22Rv1 (cell line): ENCODE measurements at regions not wholly inside any gene's neighbourhood (a gene's known extent, or its start where the extent isn't known, plus 50 kb on each side); places are given as distances from the start of the nearest gene placed in this dataset.
"Not testable (repeated sequence)": the region's sequence is repeated elsewhere in the genome, so short reads cannot be mapped to it uniquely, and the experiment has no call there.

Experiments used
- ZFX ChIP-seq: fragments of 450-650 bp; IDR thresholded peaks from 2 replicates; pipeline ENCODE4 v1.6.1; 2017; ENCODE audit warnings: antibody characterized with exemption, borderline replicate concordance
- TF ChIP-seq, protein P1 (sequence below): fragments of 450-650 bp; IDR thresholded peaks from 2 replicates; pipeline ENCODE4 v1.5.1; 2017; ENCODE audit warnings: mild to moderate bottlenecking

DNA sequence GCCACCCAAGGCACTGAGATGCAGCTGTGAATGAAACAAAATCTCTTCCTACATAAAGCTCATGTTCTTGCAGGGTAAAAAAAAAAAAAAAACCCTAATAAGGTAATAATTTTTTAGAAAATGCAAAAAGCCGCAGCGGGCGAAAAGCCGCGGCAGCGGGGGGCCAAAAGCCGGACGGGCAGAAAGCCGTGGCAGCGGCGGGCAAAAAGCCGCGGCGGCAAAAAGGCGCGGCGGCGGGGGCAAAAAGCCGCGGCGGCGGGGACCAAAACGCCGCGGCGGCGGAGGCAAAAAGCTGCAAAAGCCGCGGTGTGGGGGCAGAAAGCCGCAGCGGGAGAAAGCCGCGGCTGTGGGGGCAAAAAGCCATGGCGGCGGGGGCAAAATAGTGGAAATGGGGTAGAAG is 198.9 kb downstream of the ZNF92 start:
- TF ChIP-seq, protein P1, sequence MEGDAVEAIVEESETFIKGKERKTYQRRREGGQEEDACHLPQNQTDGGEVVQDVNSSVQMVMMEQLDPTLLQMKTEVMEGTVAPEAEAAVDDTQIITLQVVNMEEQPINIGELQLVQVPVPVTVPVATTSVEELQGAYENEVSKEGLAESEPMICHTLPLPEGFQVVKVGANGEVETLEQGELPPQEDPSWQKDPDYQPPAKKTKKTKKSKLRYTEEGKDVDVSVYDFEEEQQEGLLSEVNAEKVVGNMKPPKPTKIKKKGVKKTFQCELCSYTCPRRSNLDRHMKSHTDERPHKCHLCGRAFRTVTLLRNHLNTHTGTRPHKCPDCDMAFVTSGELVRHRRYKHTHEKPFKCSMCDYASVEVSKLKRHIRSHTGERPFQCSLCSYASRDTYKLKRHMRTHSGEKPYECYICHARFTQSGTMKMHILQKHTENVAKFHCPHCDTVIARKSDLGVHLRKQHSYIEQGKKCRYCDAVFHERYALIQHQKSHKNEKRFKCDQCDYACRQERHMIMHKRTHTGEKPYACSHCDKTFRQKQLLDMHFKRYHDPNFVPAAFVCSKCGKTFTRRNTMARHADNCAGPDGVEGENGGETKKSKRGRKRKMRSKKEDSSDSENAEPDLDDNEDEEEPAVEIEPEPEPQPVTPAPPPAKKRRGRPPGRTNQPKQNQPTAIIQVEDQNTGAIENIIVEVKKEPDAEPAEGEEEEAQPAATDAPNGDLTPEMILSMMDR, result not testable (repeated sequence)
- not testable (repeated sequence) for TF ChIP-seq ZFX
